Loucy (cell line): ENCODE measurements at regions not wholly inside any gene's neighbourhood (a gene's known extent, or its start where the extent isn't known, plus 50 kb on each side); places are given as distances from the start of the nearest gene placed in this dataset.

Source experiments
- CTCF ChIP-seq: fragments of 200-600 bp; sonication (generic); conservative IDR thresholded peaks from 2 replicates; pipeline ENCODE4 v1.5.1; 2014; ENCODE audit warnings: mild to moderate bottlenecking, antibody characterized with exemption, low read length
- EZH2phosphoT487 ChIP-seq: fragments of 200-600 bp; IDR thresholded peaks from 2 replicates; pipeline ENCODE4 v1.6.1; 2018; ENCODE audit warnings: antibody characterized with exemption, mild to moderate bottlenecking, moderate library complexity, borderline replicate concordance

GRCh38 chr6:33918175-33918695, 114.4 kb upstream of the MLN start:
- TF ChIP-seq CTCF (no peak), EZH2phosphoT487 (no peak)
